ENCODE measurements at regions not wholly inside any gene's neighbourhood (a gene's known extent, or its start where the extent isn't known, plus 50 kb on each side); places are given as distances from the start of the nearest gene placed in this dataset.
"Not testable (repeated sequence)": the region's sequence is repeated elsewhere in the genome, so short reads cannot be mapped to it uniquely, and the experiment has no call there.

DNA sequence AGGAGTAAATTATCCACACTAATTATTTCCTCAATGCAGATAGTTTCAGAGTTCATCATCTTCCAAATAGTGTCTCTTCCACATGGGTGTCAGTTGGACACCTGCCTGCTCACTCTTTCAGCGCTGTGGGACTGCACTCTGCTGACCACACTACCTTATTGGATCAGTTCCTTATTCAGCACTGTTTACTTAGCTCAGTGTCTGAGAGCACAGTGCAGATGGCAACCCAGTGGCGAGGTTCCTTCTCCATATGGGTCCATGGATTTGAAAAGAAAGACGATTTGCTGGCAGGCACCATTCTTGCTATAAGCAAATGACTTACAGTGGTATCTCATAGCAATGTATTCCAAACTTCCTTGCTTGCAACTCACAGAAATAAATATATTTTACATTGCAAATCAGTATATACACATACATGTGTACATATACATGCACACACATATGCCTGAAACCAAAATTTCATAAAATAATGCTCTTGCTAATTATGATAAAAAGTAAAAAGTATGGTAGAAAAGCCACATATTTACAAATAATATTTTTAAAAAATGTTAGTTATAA is 354.8 kb downstream of the INSIG2 start:
- DNase-seq, result no peak

DNA sequence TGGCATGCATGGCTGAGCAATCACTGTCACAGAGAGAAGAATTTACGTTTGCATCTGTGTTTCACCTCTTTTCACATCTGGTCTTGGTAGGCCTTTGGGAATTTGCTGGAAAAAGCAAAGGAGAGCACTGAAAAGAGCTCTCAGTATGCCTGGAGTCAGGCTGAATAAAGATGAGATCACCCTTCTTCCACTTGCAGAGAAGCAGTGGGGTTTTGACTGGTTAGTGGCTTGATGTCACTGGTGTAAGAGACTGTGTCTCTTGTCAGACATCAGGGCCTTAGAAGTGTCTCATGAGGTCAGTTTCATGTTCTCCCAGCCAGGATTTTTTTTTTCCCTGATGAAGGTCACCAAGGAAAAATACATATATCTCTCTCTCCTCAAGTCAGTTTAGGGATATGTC is 353.8 kb downstream of the INSIG2 start:
- DNase-seq, result no peak

DNA sequence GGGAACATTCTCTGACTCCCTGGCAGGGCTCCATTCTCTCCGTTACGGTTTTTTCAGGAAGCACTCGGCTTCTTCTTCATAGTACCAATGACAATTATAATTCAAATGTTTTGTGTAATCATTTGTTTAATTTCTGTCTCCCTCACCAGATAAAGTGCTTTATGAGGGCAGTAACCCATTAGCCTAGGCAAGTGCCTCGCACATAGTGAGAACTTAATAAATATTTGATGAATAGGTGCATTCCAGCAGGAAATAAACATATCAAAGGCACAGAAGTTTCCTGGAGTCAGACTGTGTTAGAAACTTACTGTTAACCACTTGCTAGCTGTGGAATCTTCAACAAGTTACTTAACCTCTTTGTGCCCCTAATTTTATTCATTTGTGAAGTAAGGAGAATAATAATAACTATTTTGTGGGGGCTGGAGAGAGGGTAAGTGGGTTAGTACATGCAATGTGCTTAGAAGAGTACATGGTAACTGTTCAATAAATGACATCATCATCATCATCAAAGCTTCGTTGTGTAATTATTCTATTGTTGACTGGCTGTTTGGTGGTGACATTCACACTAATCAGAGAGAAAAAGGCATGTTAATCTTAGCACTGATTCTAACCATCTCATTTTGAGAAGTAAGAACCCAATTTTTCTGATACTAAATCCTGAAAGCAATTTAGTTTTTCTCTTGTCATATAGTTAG is 352.3 kb downstream of the INSIG2 start:
- no peak for DNase-seq

DNA sequence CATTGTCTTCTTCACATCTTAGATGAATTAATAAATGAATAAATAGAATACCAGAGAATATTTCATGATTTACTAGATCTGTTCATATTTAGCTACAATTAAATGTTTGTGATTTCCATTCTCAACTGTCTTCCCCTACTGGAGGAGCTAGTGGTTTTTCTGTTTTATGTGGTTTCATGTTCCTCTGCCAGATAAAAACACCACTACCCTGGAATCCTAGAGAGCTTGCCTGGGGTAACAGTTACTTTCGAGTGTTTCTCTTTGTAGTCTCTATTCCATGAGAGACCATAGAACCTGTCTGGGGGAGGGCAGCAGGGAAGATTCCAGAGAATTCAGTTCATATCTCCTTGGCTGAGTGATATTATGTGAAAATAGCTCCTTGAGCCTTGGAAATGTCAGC is 349.2 kb downstream of the INSIG2 start:
- no peak for DNase-seq

DNA sequence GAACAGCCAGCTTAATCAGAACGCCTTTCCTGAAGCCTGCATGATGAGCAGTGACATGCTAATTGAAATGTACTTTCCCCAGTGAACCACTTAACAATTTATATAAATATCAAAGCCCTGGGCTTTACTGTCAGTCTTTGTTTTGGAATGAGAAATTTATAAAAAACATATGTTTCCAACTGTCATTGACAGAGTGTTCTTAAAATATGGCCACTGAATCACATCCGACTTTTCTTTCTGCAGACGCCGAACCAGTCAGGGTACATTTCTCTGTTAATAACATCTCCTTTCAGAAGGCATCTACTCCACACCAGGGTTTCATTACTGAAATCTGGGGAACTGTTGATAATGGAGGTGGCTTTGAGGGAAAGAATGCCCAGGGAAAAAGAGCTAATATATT is 343.7 kb downstream of the INSIG2 start:
- DNase-seq, result no peak

DNA sequence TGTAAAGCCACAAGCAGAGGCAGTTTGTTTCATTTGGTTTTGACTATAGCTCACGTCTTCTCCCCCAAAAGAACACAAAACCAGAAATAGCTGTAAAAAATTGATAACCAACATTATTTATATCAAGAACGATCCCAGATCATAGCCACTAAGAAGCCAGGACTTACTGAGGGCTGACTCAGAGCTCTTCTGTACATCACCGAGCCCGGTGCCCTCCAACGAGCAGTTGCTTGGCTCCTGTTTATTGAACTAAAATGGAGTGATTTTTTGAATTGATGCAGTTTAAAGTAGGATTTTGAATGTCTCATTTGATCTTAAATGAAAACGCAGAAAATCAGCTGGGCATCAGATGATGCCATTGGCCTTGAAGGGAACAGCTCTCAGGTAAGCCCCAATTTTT is 343.3 kb downstream of the INSIG2 start:
- DNase-seq, result no peak

DNA sequence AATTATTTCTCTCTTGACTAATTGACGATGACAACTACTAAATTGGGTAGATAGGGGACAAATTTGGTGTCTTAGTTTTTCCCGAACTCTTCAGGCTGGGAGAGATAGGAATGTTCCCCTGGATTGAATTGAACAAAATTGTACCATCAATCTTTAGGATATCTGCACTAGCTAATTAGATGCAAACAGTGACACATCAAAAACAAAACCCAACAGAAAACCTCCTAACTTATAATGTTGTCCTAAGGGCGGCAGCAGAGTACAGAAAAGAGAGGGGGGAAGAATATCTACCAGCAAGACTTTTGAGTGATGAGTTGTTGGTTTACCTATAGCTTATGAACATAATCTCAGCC is 342.9 kb downstream of the INSIG2 start:
- DNase-seq, result no peak

DNA sequence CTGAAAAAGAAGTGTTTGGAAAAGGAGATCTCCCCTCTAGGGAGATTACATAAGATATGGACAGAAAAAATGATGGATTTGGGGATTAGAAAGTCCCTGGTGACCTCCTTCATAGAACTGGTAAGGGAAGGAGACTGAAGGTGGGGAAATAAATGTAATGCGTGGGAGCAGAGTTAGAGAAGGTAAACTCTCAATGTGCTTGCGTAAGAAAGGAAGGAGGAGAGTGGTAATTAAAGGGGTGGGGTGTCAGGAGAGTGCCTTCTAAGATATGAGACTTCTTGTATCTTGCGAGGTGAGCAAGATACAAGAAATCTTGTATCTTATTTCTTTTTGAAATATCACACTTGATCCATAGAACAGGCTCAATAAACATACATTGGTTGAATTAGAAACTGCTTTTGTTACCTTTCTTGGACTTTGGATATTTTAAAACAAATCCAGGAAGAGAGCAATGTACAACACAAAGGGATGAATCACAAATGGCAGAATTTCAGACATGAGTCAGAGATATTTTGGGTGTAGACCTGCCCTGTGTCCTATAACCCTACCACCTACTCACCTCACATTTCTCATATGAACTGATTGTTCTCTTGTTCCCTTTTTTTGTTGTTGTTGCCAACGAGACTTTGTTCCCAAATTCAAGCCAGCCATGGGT is 342.4 kb downstream of the INSIG2 start:
- DNase-seq, result no peak

DNA sequence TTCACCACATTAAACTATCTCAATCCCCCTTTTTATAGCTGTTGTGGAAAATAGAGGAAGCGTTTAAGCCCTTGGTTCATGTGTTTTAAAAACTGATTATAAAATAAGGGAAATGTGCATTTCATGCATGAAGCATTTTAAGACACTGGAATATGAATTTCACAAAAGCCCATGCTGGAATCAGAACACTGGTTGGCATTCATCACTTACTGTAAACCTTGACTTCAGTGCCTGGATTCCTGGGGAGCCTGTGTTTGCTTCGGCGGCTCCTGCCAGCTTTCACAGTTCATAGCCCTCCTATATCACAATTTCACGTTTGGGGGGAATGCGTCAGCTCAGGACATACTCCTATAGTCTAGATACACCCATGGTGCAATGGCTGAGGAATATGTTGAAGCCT is 336.9 kb downstream of the INSIG2 start:
- DNase-seq, result no peak

DNA sequence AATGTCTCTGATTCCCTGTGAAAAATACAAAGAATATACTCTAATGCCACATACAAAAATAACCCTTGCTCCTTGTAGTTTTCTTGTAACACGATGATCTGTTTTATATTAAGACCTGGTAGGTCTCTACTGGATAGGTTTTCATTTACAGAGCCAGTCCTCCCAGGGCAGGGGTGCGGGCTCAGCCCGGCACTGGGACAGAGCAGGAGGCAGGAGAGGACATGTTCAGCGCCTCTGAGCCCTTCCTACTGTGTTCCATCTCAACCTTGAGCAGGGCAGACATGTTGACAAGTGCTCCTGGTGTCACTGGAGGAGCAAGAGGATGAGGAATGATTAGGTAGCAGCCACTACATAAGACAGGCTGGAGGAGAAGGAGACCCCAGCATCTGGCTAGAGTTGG is 335.5 kb downstream of the INSIG2 start:
- no peak for DNase-seq

DNA sequence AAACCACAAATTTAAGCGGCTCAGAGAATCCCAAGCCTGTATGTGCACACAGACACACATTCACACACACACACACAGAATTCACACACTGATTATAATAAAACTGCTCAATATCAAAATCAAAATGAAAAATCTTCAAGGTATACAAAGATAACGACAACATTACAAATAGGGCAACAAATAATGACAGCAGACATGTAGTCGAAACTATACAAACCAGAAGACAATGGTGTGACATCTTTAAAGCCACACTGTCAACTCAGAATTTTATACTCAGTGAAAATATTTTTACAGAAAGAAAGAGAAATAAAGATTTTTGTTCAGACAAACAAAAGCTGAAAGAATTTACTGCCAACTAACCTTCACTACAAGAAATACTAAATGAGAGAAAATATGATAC is 333.4 kb downstream of the INSIG2 start:
- DNase-seq, result no peak

DNA sequence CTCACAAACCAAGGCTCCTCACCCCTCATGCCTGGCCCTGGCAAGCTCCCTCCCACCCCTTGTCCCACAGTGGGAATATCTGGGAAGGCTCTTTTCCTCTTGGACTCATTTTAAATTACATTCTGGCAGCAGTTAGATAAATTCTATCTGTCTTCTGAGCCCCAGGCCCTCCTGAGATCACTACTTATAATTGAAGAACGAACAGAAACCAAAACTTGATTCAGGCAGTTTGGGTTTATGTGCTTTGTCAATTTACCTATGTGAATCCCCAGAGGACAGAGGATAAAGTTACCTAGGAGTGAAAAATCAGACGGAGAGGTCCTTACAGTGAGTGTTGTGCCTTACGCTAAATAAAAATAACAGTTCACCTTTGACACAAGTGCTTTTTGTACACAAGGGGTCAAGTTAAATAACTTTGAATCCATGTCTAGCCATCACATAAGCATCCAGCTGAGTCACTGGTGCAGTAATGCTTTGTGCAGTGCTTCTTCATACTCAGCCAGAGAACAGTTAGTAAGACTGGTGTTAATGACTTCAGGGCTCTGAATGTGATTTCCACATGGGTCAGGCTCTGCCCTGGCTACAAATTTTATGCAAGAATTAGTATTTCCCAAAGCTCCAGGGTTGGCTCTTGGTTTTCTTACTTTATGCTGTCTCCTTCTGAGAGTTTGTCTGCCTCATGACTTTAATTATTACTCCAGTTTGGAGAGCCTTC is 329.3 kb downstream of the INSIG2 start:
- DNase-seq, result no peak

DNA sequence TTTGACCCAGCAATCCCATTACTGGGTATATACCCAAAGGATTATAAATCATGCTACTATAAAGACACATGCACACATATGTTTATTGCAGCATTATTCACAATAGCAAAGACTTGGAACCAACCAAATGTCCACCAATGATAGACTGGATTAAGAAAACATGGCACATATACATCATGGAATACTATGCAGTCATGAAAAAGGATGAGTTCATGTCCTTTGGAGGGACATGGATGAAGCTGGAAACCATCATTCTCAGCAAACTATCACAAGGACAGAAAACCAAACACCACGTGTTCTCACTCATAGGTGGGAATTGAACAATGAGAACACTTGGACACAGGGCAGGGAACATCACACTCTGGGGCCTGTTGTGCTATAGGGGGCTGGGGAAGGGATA is 326.9 kb downstream of the INSIG2 start:
- not testable (repeated sequence) for DNase-seq

DNA sequence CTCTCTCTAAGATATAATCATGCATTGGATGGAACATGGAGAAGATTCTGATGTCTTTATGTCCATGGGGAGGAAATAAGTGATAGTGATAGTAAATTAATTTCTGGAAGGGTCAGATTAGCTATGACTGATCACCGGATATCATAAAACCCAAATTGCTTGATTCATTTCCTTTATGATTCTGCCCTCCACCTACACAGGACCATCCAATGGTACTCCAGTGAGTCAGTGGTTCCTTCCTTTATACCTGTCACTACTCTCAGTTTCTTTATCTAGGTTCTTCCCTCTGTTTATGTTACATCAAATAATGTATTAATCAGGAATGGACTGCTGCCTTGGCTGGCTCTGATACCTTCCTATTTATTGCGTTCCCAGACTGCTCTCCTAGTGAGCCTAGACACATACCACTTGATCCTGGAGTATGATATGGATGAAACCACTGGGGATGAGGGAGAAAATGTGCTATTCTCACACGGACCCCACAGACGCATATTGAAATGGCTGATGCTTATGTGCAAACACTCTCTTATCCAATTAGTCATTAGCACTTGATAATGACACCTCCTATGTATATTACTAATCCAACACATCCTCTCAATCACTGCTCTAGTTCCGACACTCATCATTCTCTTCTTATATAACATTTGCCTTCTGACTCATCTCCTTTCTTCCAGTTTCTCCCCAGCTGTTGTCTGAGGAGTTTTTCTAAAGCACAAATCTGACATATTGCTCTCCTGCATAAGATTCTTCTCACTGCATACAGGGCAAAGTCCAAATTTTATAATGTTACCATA is 315.6 kb downstream of the INSIG2 start:
- no peak for DNase-seq

DNA sequence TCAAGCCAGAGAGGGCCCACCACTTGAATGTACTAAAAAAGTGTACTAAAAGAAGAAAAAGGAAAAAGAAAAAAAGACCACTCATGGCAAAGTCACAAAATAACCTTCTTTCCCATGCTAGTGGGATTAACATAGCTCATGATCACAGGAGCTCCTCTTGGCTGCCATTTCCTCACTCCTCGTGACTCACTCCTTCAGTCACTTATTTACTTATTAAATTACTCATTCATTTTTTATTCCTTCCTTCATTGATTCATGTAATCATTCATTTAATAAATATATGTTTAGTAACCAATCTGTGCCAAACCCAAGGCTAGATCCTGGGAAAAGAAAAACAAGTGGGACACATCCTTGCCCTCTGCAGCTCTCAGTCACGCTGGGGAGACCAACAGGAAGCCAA is 300.5 kb downstream of the INSIG2 start:
- no peak for DNase-seq

DNA sequence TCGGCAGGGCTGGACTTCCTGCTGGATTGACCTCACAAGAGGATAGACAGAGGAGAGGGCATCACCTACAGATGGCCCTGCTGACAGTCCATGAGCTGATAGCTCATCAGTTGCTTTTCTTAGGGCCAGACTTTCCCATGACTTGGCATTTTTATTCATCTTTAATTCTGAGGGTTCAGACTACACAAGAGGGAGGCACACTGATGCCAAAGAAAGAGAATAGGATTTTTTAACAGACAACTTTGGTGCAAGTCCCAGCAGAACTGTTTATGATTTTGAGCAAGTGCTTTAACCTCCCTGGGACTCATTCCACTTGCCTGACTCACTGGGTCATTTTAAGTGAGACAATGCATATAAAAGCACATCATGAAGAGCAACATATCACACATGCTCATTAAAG is 299.2 kb downstream of the INSIG2 start:
- no peak for DNase-seq

DNA sequence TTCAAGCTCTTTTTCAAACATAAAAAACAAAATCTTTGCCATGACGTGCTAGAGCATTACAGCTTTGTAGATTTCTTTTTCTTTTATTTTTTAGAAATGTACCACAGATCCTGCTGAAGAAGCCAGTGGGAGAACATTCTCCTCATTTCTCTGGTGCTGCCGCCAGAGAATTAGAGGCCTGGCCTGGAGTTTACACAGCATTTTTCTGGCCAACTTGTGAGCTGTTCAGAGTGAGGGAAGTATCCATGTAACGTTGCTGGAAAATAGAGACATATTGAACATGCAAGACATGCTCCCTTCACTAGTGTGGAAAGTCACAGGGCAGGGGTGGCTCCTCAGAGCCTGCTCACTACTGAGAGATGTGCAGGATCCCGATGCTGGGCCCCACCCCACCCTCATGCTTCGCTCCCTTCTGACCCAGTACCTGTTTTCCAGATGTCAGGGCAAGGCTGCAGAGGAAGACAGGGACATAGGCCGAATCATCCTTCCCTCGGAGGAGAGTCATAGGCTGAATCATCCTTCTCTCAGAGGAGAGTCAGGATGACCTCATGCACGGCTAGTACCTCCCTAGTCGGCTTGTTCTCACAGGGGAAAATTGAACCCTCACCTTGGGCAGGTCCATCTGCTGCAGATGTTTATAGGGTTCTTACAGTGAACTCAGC is 298.5 kb downstream of the INSIG2 start:
- DNase-seq, result no peak

DNA sequence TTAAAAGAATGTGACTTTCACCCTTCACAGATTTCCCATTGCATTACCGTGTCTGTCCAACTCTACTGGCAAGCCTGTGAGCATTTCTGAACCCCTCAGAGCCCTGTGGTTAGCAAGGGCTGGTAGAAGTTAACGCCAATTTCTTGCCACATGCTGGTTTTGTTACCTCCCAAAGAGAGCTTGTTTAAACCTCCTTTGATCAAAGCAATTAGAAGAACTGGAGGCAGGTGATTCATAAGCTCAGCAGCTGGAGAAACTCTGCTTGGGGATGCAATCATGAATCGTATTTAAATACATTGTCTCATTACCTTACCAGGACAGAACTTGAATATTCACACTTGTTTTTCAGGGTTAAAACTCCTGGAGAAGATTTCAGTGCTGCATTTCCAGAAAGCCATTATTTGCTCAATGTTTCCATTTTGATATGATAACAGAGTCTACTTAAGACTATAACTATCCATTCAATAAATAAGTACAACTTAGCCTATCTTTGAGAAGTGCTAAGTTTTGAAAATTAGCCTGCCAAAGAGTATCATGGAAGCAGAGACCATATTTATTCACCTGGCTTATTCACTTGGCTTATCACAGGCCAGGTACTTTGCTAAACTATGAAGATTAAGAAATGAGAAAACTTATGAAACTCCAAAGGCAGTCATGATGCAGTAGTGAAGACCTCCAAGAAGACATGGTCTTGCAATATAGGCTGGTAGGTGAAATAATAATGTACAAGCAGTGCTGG is 292.8 kb downstream of the INSIG2 start:
- no peak for DNase-seq

DNA sequence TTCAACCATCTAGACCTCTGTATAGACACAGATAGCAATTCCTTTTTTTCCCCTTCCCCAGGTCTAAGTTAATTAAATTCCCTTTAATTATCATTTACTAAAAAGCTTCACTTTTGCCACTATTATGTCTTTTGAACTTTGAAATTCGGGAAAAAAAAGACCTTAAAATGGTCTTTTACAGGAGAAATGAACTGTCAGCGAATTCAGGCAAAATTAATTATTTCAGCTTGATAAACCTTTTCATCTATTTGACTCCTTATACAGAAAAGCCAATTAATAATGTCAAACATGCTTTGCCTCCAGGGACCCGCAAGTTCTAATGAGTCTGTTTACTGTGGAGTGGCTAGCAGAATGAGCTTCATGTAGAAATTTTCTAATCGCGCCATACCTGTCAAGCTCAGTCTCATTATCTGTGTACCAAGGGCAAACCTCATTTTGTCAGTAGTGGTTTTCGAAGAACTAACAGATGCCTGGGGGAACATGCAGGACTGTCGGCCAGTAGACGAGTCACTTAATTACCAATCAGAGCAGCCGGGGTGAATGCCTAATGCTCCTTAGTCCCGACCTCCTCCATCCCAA is 287.7 kb downstream of the INSIG2 start:
- DNase-seq, result no peak

DNA sequence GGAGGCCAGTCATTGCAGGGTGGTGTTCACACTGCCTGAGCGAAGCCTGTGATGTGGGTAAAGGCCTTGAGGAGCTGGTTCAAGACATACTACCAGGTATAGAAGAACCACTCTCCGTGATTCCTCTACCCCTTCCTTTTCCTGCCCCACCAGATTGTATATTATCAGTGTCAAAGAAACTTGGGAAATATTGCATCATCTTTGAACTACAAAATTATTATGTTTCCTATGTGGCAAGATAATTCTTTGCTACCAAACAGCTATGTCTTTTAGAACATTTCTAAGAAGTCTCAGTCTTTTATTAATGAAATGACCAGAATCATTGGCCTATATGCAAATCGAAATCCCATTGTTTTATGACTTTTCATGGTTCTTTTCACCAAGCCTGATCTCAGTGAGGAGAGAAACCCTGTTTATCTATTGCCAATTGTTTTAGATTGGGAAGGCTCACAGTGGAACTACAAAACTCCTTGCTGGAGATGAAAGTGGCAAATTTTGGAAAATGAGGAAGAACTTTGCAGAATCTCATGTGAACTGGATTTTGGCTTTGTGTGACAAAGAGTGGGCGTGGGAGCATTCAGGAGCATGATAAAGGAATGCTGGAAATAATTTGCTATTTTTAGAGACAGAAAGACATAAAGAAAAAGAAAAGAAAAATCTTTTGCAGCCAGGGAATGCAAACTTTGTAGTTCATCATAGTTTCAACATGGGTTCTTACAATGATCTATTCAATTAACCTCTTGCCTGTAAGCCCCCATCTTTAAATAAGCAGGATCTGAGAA is 286.9 kb downstream of the INSIG2 start:
- DNase-seq, result no peak

Data from NCI-H2227 treated with DMSO at 0.1 percent for 48 hours (cell line).